K562 (cell line): ENCODE measurements at regions not wholly inside any gene's neighbourhood (a gene's known extent, or its start where the extent isn't known, plus 50 kb on each side); places are given as distances from the start of the nearest gene placed in this dataset.

ENCODE experiments used
- ATAC-seq: fragments of 200-7000 bp; cut with Tn5 transposase; 3 replicates; pipeline ENCODE4 v1.9.1; 2020; ENCODE audit warnings: moderate library complexity
- BruUV-seq: library from RNA; stranded (reverse); fragments of 400-500 nt; replicated peaks from 2 replicates; lab custom pipeline; 2021; lab: Mats Ljungman, UMichigan
- CTCF ChIA-PET: fragments of 300-600 bp; formaldehyde crosslinking; extraction: SDS; loops from one replicate; lab custom pipeline; 2021; ENCODE audit warnings: low intra/inter-chr PET ratio; lab: Yijun Ruan, JAX
- POLR2A ChIA-PET: fragments of 300-600, 350-650 bp; sonication (Branson Sonifier 250); formaldehyde crosslinking; extraction: SDS; loops from one replicate; lab custom pipeline; 2021; ENCODE audit warnings: antibody characterized with exemption, inconsistent platforms; lab: Yijun Ruan, JAX
- DNase-seq, 4 experiments: peaks; one replicate each; pipeline versions ENCODE4 v3.0.0 to v3.0.0-alpha.2; 2011 to 2018; ENCODE audit warnings: low spot score in 3 of 4, mixed read lengths in 3 of 4; ENCODE audit errors: extremely low read depth in 1 of 4
- FAIRE-seq: peaks from 2 replicates; lab custom pipeline; 2011; peaks lifted over from hg19 to GRCh38; lab: Jason Lieb, UNC
- H2AFZ ChIP-seq: 2 replicates; pipeline ENCODE4 v1.6.0; 2011; ENCODE audit warnings: low read depth, low read length, control low read depth, inconsistent platforms
- H3K27ac ChIP-seq: fragments of 200-600 bp; 3 replicates; pipeline ENCODE4 v1.8.0; 2011; ENCODE audit warnings: low read depth, mild to moderate bottlenecking, control low read depth, inconsistent platforms, low read length, moderate library complexity, mixed read lengths; ENCODE audit errors: extremely low read depth
- H3K27me3 ChIP-seq, 2 experiments: fragments of 300-600 bp in 1 of 2; 2 replicates in 1 of 2; 3 replicates in 1 of 2; pipeline versions ENCODE4 v1.6.0 to v1.8.0; 2011; ENCODE audit warnings: inconsistent platforms in 2 of 2, low read length in 2 of 2, mild to moderate bottlenecking in 1 of 2, mixed read lengths in 1 of 2, moderate library complexity in 1 of 2; ENCODE audit not compliant: control insufficient read depth in 2 of 2, insufficient read depth in 2 of 2
- H3K36me3 ChIP-seq: fragments of 300-600 bp; 3 replicates; pipeline ENCODE4 v1.8.0; 2011; ENCODE audit warnings: mild to moderate bottlenecking, low read length, inconsistent platforms; ENCODE audit not compliant: control insufficient read depth, insufficient read depth
- H3K4me1 ChIP-seq, 2 experiments: fragments of 200-600 bp in 1 of 2; replicated peaks in 1 of 2; 2 replicates in 1 of 2; 3 replicates in 1 of 2; pipeline versions ENCODE4 v1.5.1 to v1.8.0; 2011; ENCODE audit warnings: inconsistent platforms in 2 of 2, low read length in 2 of 2, mild to moderate bottlenecking in 1 of 2, mixed read lengths in 1 of 2, moderate library complexity in 1 of 2; ENCODE audit not compliant: control insufficient read depth in 2 of 2, insufficient read depth in 2 of 2
- H3K4me2 ChIP-seq: 2 replicates; pipeline ENCODE4 v1.6.1; 2011; ENCODE audit warnings: low read length, control low read depth, inconsistent platforms, mixed read lengths; ENCODE audit not compliant: insufficient read depth
- H3K4me3 ChIP-seq: fragments of 200-600 bp; sonication (generic), shearing (Covaris generic); 2 replicates; pipeline ENCODE4 v1.5.1; 2016; ENCODE audit warnings: control low read depth, inconsistent platforms
- H3K79me2 ChIP-seq: fragments of 200-600 bp; 3 replicates; pipeline ENCODE4 v1.8.0; 2011; ENCODE audit warnings: low read length, inconsistent platforms; ENCODE audit not compliant: control insufficient read depth, insufficient read depth
- H3K9ac ChIP-seq, 2 experiments: 2 replicates each; pipeline versions ENCODE4 v1.6.0 to v1.6.1; 2011; ENCODE audit warnings: low read depth in 2 of 2, low read length in 2 of 2, control low read depth in 1 of 2, inconsistent platforms in 1 of 2, mild to moderate bottlenecking in 1 of 2, mixed read lengths in 1 of 2; ENCODE audit not compliant: insufficient read depth in 1 of 2
- H3K9me1 ChIP-seq: one replicate; pipeline ENCODE4 v1.6.0; 2011; ENCODE audit warnings: inconsistent platforms, mild to moderate bottlenecking, low read length, moderate library complexity; ENCODE audit not compliant: control insufficient read depth, insufficient read depth
- H3K9me3 ChIP-seq: replicated peaks from 2 replicates; pipeline ENCODE4 v1.5.1; 2011; ENCODE audit warnings: low read depth, low read length, inconsistent platforms; ENCODE audit not compliant: control insufficient read depth, insufficient read depth
- H4K20me1 ChIP-seq: replicated peaks from 2 replicates; pipeline ENCODE4 v1.6.1; 2011; ENCODE audit warnings: low read length, inconsistent platforms, mixed read lengths; ENCODE audit not compliant: control insufficient read depth, insufficient read depth
- EP400 ChIP-seq: fragments of 450-650 bp; IDR thresholded peaks from 2 replicates; pipeline ENCODE4 v1.6.1; 2017; ENCODE audit warnings: antibody characterized with exemption, mild to moderate bottlenecking, moderate library complexity
- FOXA3 ChIP-seq, 2 experiments: fragments of 450-650 bp in 1 of 2; sonication (generic) in 1 of 2; formaldehyde crosslinking; IDR thresholded peaks in 1 of 2; conservative IDR thresholded peaks in 1 of 2; 2 replicates each; pipeline versions ENCODE4 v1.4.0 to v1.8.0; 2020 to 2022; ENCODE audit warnings: mild to moderate bottlenecking in 2 of 2, missing genetic modification reagents in 1 of 2
- GABPB1 ChIP-seq: sonication (generic); formaldehyde crosslinking; IDR thresholded peaks from 2 replicates; pipeline ENCODE4 v1.8.0; 2022; ENCODE audit warnings: mild to moderate bottlenecking, missing genetic modification reagents
- HNRNPUL1 ChIP-seq: fragments of 200-400 bp; formaldehyde crosslinking; IDR thresholded peaks from 2 replicates; pipeline ENCODE4 v1.6.1; 2017; ENCODE audit warnings: low read length
- KHSRP ChIP-seq: fragments of 450-650 bp; IDR thresholded peaks from 2 replicates; pipeline ENCODE4 v1.6.1; 2017
- PHB2 ChIP-seq: fragments of 450-650 bp; IDR thresholded peaks from 2 replicates; pipeline ENCODE4 v1.6.1; 2017; ENCODE audit warnings: low read depth
- PHF8 ChIP-seq: fragments of 200-600 bp; sonication (generic); IDR thresholded peaks from 2 replicates; pipeline ENCODE4 v1.6.1; 2012; ENCODE audit warnings: mixed run types, mild to moderate bottlenecking, inconsistent platforms, low read length, moderate library complexity, borderline replicate concordance
- ZFX ChIP-seq: sonication (generic); formaldehyde crosslinking; IDR thresholded peaks from 2 replicates; pipeline ENCODE4 v1.8.0; 2022; ENCODE audit warnings: mild to moderate bottlenecking, missing genetic modification reagents, moderate library complexity
- ZNF146 ChIP-seq: IDR thresholded peaks from one replicate; pipeline ENCODE4 v1.6.1; 2018; ENCODE audit warnings: missing compliant biosample characterization; ENCODE audit not compliant: unreplicated experiment
- ZNF57 ChIP-seq: fragments of 450-650 bp; formaldehyde crosslinking; IDR thresholded peaks from 2 replicates; pipeline ENCODE4 v1.4.0; 2020; ENCODE audit warnings: mild to moderate bottlenecking, moderate library complexity
- WGBS: fragments of 100-300 bp; shearing (Covaris generic); methylation state at CpG from one replicate; pipeline ENCODE4 v1.1.6; 2016; ENCODE audit warnings: low coverage, mixed read lengths; ENCODE audit not compliant: insufficient coverage; ENCODE audit errors: missing lambda C conversion rate; 5-methylcytosine and 5-hydroxymethylcytosine counted together
- in situ Hi-C: fragments of 300-500 bp; cut with MboI; formaldehyde crosslinking; loops from 4 replicates; pipeline ENCODE4 v1.15.0; 2018; ENCODE audit warnings: inconsistent platforms, mixed read lengths
- intact Hi-C: fragments of 100-400 bp; cut with micrococcal nuclease; formaldehyde crosslinking; loops from 2 replicates; pipeline ENCODE4 v1.14.2; 2022
- TF ChIP-seq, protein P1 (sequence below): IDR thresholded peaks from 3 replicates; pipeline ENCODE4 v1.6.1; 2011; ENCODE audit warnings: borderline replicate concordance, mild to moderate bottlenecking, moderate library complexity; ENCODE audit not compliant: insufficient read length; ENCODE audit errors: extremely low read depth
- TF ChIP-seq, protein P2 (sequence below), 3 experiments: IDR thresholded peaks in 2 of 3; conservative IDR thresholded peaks in 1 of 3; 2 replicates each; pipeline ENCODE4 v1.5.1; 2011 to 2012; ENCODE audit warnings: low read length in 3 of 3, mild to moderate bottlenecking in 3 of 3, control low read depth in 2 of 3, improper control_type of control experiment in 1 of 3, inconsistent platforms in 1 of 3, low read depth in 1 of 3, mixed read lengths in 1 of 3, moderate library complexity in 1 of 3; ENCODE audit not compliant: insufficient read depth in 2 of 3

DNA sequence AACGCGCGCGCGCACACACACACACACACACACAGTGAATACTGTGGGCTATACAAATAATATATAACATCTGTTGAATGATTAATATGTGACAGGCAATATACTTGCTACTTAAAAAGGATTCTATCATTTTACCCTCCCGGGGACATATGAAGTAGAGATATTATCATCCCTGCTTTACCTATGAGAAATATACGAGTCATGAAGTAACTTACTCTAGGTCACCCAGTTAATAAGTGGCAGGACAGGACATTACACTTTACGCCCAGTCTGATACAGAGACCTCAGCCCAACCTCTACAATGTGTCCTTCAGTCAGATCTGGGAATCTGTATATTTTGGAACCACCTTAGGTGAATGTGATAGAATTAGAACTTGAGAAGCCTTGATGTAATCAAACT, 55.4 kb downstream of the CCDC54 start:
- no peak overlapping the region for H3K4me2 ChIP-seq
- H3K4me3 ChIP-seq = no peak overlapping the region
- ChIA-PET POLR2A (no interaction called here), CTCF (no interaction called here)
- no peaks in the 10 kb centered on the region for H3K27me3 ChIP-seq
- no peaks in the 10 kb centered on the region for H3K79me2 ChIP-seq
- no peak overlapping the region for H3K27ac ChIP-seq
- no peak overlapping the region for H2AFZ ChIP-seq
- H3K9ac ChIP-seq = no peak overlapping the region
- no peak for FAIRE-seq
- no peaks in the 10 kb centered on the region for H3K9me1 ChIP-seq
- peaks cover 0 to 16% of the 10 kb centered on the region in 2 experiments; a peak in 2 of 5 replicates for H3K4me1 ChIP-seq
- no peak for DNase-seq
- intact Hi-C loops = loop anchor here (5.0 kb wide), 1 partner anchor 90 kb away; the partner anchor contains the start of gene BBX
- 62% methylated on average over 7 of the region's 8 CpGs for WGBS
- no TSS peak for BruUV-seq
- no peaks in the 10 kb centered on the region for H3K9me3 ChIP-seq
- H3K36me3 ChIP-seq = no peaks in the 10 kb centered on the region
- no peaks in the 10 kb centered on the region for H4K20me1 ChIP-seq
- in situ Hi-C loops = no loop called here
- TF ChIP-seq EP400 = no peak
- no peak for TF ChIP-seq ZNF57
- no peak for TF ChIP-seq ZFX
- TF ChIP-seq ZNF146 (CRISPR knock-in tag) = no peak
- no peak for TF ChIP-seq FOXA3 (CRISPR knock-in tag; conservative IDR thresholded peaks at IDR 0.05 in 1 of 2, IDR thresholded peaks at IDR 0.05 in 1 of 2)
- no peak for TF ChIP-seq KHSRP
- TF ChIP-seq PHF8 = no peak
- no peak for ATAC-seq

DNA sequence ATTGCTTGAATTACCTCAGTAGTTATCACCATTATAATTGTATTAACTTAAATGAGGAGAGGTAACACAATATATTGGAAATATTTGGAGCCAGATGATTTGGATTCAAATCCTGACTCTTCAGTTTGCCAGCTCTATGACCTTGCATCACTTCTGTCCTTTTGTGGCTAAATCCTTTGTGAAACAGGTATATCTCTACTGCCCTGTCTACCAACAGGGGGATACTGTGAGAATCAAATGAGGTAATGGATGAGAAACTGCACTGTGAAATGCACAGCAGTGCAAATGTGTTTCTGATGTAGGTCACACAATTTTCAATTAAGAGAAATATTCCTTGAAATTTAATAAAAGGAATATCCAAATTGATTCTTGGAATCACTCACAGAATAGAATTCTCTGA, 58.8 kb downstream of the CCDC54 start:
- DNase-seq (no peak), ATAC-seq (no peak), FAIRE-seq (no peak)
- ChIA-PET CTCF (no interaction called here), POLR2A (no interaction called here)
- Histone ChIP-seq H3K4me1 (peaks cover 0 to 7% of the 10 kb centered on the region in 2 experiments; a peak in 2 of 5 replicates), H2AFZ (no peak overlapping the region), H3K9ac (no peak overlapping the region), H3K4me2 (no peak overlapping the region), H3K79me2 (no peaks in the 10 kb centered on the region), H3K9me1 (no peaks in the 10 kb centered on the region), H4K20me1 (no peaks in the 10 kb centered on the region), H3K27ac (no peak overlapping the region), H3K36me3 (no peaks in the 10 kb centered on the region), H3K27me3 (no peaks in the 10 kb centered on the region), H3K4me3 (no peak overlapping the region), H3K9me3 (no peaks in the 10 kb centered on the region)
- intact Hi-C loops (no loop called here), in situ Hi-C loops (no loop called here)
- no TSS peak for BruUV-seq
- TF ChIP-seq PHB2 (no peak), GABPB1 (CRISPR knock-in tag) (no peak), HNRNPUL1 (no peak)
- TF ChIP-seq, protein P1, sequence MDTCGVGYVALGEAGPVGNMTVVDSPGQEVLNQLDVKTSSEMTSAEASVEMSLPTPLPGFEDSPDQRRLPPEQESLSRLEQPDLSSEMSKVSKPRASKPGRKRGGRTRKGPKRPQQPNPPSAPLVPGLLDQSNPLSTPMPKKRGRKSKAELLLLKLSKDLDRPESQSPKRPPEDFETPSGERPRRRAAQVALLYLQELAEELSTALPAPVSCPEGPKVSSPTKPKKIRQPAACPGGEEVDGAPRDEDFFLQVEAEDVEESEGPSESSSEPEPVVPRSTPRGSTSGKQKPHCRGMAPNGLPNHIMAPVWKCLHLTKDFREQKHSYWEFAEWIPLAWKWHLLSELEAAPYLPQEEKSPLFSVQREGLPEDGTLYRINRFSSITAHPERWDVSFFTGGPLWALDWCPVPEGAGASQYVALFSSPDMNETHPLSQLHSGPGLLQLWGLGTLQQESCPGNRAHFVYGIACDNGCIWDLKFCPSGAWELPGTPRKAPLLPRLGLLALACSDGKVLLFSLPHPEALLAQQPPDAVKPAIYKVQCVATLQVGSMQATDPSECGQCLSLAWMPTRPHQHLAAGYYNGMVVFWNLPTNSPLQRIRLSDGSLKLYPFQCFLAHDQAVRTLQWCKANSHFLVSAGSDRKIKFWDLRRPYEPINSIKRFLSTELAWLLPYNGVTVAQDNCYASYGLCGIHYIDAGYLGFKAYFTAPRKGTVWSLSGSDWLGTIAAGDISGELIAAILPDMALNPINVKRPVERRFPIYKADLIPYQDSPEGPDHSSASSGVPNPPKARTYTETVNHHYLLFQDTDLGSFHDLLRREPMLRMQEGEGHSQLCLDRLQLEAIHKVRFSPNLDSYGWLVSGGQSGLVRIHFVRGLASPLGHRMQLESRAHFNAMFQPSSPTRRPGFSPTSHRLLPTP = no peak
- TF ChIP-seq, protein P2, sequence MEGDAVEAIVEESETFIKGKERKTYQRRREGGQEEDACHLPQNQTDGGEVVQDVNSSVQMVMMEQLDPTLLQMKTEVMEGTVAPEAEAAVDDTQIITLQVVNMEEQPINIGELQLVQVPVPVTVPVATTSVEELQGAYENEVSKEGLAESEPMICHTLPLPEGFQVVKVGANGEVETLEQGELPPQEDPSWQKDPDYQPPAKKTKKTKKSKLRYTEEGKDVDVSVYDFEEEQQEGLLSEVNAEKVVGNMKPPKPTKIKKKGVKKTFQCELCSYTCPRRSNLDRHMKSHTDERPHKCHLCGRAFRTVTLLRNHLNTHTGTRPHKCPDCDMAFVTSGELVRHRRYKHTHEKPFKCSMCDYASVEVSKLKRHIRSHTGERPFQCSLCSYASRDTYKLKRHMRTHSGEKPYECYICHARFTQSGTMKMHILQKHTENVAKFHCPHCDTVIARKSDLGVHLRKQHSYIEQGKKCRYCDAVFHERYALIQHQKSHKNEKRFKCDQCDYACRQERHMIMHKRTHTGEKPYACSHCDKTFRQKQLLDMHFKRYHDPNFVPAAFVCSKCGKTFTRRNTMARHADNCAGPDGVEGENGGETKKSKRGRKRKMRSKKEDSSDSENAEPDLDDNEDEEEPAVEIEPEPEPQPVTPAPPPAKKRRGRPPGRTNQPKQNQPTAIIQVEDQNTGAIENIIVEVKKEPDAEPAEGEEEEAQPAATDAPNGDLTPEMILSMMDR (IDR thresholded peaks at IDR 0.05 in 2 of 3, conservative IDR thresholded peaks at IDR 0.05 in 1 of 3; ENCODE audit: insufficient read depth in 2 of 3, low read depth in 1 of 3, low read length in 3 of 3) = no peak
